Cerebellar nuclear complex (tissue), 1 donor: ENCODE measurements at regions not wholly inside any gene's neighbourhood (a gene's known extent, or its start where the extent isn't known, plus 50 kb on each side); places are given as distances from the start of the nearest gene placed in this dataset.
"Not testable (repeated sequence)": the region's sequence is repeated elsewhere in the genome, so short reads cannot be mapped to it uniquely, and the experiment has no call there.

Source experiments
- DNase-seq, 2 experiments: peaks; one replicate each; lab custom pipeline; 2025; lab: John Stamatoyannopoulos, UW

DNA sequence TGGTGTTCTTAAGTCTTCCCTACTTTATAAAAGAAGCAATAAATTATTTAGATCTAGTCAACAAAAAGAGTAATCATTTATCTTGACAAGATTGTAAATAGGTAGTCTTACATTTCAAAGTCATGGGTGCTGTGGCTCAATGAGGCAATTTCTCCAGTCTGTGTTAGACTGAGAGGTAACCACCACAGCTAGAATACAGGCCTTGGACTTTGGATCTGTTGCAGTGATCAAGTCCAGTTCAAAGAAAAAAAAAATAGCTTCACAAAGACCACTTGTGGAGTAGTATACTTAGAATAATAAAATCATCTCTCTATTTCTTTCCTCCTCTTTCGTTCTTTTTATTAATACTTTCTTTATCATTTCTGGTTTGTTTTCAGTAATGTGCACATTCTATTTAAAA lies 93.1 kb upstream of the FSIP2 start:
- no peak for DNase-seq

DNA sequence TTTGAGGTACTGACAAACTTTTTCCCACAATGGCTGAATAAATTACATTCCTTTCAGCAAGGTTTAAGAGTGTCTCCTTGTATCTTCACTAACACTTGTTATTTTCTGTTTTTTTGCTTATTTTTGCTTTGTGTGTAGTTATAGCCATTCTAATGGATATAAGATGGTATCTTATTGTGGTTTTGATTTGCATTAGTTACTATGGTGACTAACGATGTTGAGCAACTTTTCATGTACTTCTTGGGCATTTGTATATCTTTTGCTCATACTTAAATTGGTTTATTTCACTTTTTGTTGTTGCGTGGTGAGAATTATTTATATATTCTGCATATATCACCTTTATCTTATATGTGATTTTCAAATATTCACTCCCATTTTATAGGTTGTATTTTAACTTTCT lies 79.9 kb upstream of the FSIP2 start:
- no peak for DNase-seq

DNA sequence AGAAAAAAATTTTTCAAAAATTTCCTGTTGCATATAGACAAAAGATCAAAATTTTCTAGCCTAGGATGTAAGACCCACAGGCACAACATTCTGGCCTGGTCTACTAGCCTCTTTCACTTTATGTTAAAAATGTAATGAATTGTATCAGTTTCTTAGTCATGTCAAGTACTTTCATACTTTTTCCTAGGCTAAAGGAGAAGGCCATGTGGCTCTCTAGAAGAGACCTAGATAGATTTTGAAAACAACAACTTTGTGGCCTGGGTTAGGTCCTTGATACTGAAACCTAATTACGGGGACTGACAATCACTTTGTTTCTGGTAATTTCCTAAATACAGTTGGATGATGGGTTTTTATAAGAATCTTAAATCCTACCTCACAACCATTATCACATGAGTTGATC lies 74.8 kb upstream of the FSIP2 start:
- DNase-seq, result no peak

DNA sequence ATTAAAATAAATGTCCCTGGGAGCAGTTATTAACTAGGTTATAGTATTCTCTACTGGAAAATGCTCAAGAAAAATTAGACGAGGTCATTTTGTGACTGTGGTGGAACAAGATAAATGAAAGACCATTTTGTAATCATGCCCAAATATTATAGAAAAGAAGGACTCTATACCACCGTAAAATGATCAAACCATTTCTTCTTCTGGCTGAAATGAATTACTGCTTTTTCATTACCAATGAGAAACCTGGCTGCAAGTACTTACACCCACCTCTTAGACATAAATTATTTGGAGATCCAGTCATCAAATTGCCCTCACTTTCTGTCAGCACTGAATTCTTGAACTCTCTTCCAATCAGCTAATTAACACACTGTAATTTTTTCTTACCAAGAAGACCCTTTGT lies 74.2 kb upstream of the FSIP2 start:
- DNase-seq, result no peak

DNA sequence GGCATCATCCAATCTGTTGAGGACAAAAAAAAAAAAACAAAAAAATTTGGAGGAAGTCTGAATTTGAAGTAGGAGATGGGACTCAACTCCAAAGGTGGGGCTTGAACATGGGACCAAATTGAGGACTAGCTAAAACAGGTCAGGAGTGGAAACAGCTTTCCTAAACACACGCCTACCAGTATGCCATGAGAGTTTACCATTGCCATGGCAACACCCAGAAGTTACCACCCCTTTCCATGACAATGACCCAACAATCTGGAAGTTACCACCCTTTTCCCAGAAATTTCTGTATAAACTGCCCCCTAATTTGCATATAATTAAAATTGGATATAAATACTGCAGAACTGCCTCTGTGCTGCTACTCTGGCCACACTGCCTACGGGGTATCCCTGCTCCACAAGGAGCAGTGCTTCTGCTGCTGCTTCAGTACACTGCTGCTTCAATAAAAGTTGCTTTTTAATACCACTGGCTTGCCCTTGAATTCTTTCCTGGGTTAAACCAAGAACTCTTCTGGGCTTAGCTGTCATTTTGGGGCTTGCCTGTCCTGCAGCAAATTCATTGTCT lies 73.3 kb upstream of the FSIP2 start:
- DNase-seq, result no peak

DNA sequence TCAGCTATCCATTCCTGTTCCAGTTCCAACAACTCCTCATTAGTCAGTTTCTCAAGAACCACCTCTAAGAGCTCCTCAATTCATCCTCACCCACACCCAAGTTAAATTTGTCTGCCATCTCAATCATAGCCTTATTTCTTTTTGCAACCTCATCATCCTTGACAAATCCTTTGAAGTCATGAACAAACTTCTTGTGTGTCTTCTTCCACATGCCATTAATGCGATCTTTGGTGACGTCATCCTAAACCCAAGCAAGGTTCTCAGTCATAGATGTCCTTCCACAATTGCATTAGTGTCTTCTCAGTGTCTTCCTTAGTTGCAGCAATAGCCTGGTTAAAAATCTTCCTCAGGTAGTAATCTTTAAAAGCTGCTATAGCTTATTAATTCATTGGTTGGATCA lies 71.2 kb upstream of the FSIP2 start:
- no peak for DNase-seq

DNA sequence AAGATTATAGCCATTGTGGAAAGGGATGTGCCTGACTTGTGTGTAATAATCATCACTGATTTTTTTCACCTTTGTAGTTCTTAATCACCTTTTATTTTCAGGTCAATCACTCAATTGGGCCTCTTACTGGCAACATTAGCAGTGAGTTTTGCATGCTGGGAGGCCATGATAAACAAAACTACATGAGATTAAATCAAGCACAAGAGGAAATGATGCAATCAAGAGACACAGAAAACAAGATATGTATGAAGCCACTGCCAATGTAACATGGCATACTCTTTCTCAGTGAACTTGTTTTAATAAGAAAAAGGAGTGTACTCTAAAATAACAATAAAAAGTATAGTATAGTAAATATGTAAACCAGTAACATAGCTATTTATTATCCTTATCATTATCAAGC lies 69.9 kb upstream of the FSIP2 start:
- DNase-seq, result no peak

DNA sequence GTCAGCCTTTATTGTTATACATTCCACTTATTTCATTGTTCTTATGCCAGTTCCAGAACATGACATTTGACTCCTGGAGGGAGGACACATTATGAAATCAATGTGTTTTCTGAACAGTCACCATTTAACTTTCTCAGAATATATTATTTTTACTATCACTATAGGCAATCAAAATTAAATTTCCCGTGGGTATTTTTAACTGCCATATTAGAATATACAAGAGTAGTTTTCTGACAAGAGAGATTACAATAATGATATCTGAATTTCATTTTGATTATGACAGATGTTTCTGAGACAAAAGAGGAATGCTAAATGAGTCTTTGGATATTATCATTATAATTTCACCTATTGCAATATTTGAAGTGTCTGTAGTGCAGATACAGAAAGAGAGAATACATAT lies 64.4 kb upstream of the FSIP2 start:
- no peak for DNase-seq

DNA sequence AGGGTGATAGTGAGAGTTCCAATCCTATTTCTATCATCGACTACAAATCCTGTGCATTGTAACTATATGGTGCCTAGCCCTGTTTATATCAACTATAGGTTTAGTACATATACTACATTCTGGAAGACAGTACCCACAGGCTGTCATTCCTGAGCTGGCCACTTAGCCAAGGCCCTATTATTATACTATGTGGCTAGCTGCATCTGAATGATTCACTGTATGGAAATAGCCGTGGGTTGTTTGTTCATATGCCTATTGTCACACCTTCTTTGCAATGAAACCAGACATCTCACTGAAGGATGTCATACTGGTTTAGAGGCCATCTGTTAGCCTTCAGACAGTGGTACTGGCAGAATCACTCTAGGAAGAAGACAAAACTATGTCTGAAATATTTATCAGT lies 62.3 kb upstream of the FSIP2 start:
- DNase-seq, result no peak

DNA sequence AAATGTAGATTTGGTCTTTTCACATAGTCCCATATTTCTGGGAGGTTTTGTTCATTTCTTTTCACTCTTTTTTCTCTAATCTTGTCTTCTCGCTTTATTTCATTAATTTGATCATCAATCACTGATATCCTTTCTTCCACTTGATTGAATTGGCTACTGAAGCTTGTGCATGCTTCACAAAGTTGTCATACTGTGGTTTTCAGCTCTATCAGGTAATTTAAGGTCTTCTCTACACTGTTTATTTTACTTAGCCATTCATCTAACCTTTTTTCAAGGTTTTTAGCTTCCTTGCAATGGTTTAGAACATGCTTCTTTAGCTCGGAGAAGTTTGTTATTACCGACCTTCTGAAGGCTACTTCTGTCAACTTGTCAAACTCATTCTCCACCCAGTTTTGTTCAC lies 51.6 kb upstream of the FSIP2 start:
- not testable (repeated sequence) for DNase-seq

DNA sequence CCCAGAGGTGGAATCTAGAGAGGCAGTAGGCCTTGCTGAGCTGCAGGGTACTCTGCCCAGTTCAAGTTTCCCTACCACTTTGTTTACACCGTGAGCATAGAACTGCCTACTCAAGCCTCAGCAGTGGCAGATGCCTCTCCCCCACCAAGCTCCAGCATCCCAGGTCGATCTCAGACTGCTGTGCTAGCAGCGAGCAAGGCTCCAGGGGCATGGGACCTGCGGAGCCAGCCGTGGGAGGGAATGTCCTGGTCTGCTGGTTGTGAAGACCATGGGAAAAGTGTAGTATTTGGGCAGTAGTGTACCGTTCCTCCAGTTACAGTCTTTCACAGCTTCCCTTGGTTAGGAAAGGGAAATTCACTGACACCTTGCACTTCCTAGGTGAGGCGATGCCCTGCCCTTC lies 50.6 kb upstream of the FSIP2 start:
- no peak for DNase-seq
